Thoracic aorta (tissue), 2 donors: ENCODE measurements at regions not wholly inside any gene's neighbourhood (a gene's known extent, or its start where the extent isn't known, plus 50 kb on each side); places are given as distances from the start of the nearest gene placed in this dataset.

Source experiments
- ATAC-seq: fragments of 150-250 bp; one replicate; pipeline ENCODE4 v1.8.0; 2017; ENCODE audit warnings: low read depth; ENCODE audit not compliant: insufficient number of reproducible peaks, low FRiP score
- DNase-seq: peaks from one replicate; pipeline ENCODE4 v3.0.0-alpha.2; 2020; ENCODE audit warnings: low spot score
- H3K27ac ChIP-seq, 2 donors: fragments of 200-600 bp; sonication (generic); 1 replicate in 1 of 2; 2 replicates in 1 of 2; pipeline ENCODE4 v1.5.1; 2016; ENCODE audit warnings: mild to moderate bottlenecking in 2 of 2, moderate library complexity in 2 of 2
- H3K27me3 ChIP-seq: fragments of 200-600 bp; sonication (generic); replicated peaks from 2 replicates; pipeline ENCODE4 v1.6.0; 2016; ENCODE audit warnings: mild to moderate bottlenecking; ENCODE audit not compliant: insufficient read depth
- H3K36me3 ChIP-seq: fragments of 200-600 bp; sonication (generic); one replicate; pipeline ENCODE4 v1.5.1; 2016
- H3K4me1 ChIP-seq, 2 donors: fragments of 200-600 bp; sonication (generic); 1 replicate in 1 of 2; 2 replicates in 1 of 2; pipeline versions ENCODE4 v1.5.1 to v1.6.0; 2016; ENCODE audit warnings: low read depth in 2 of 2, mild to moderate bottlenecking in 1 of 2; ENCODE audit not compliant: control insufficient read depth in 1 of 2
- H3K4me3 ChIP-seq: fragments of 200-600 bp; sonication (generic); 2 replicates; pipeline ENCODE4 v1.5.1; 2016; ENCODE audit warnings: mild to moderate bottlenecking
- H3K9me3 ChIP-seq: fragments of 200-600 bp; sonication (generic); 2 replicates; pipeline ENCODE4 v1.5.1; 2016
- CTCF ChIP-seq: fragments of 200-600 bp; sonication (generic); IDR thresholded peaks from one replicate; pipeline ENCODE4 v1.5.1; 2019; ENCODE audit warnings: antibody characterized with exemption

GRCh38 chr10:35770817-35771355 is 128.8 kb upstream of the FZD8 start:
- no peak for ATAC-seq

GRCh38 chr10:35769795-35770194 is 127.7 kb upstream of the FZD8 start:
- Histone ChIP-seq H3K9me3 (no peaks in the 10 kb centered on the region), H3K4me3 (no peak overlapping the region), H3K36me3 (no peaks in the 10 kb centered on the region), H3K27ac (no peak overlapping the region), H3K4me1 (no peaks in the 10 kb centered on the region), H3K27me3 (no peaks in the 10 kb centered on the region)
- no peak for DNase-seq
- TF ChIP-seq CTCF, result no peak
- ATAC-seq, result no peak

More at GRCh38 chr10:35770817-35771355, 128.8 kb upstream of the FZD8 start:
- H3K36me3 ChIP-seq, result no peaks in the 10 kb centered on the region
- H3K27ac ChIP-seq, result no peak overlapping the region
- no peaks in the 10 kb centered on the region for H3K27me3 ChIP-seq
- no peak overlapping the region for H3K4me3 ChIP-seq
- no peak for DNase-seq
- TF ChIP-seq CTCF, result no peak
- no peaks in the 10 kb centered on the region for H3K4me1 ChIP-seq
- no peaks in the 10 kb centered on the region for H3K9me3 ChIP-seq

DNA sequence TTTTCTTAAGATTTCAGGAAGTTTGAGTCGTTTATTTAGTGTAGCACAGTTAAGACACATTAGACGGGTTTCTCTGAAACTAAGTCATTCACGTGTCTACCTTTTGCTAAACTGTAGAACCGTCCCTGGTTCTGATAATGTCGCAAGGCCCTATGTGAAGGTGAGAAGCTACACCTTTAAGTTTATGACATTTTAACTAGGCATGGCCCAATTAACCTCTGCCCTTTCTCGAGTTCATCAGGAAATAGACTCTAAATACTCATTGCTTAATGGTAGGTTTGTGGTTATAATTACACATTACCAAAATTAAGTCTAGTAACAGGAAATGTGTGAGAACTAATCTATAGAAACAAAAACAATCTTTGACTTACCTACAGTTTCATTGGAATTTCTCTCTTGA is 126.6 kb upstream of the FZD8 start:
- no peak for TF ChIP-seq CTCF
- no peak overlapping the region for H3K27ac ChIP-seq
- no peaks in the 10 kb centered on the region for H3K36me3 ChIP-seq
- ATAC-seq (no peak), DNase-seq (no peak)
- H3K9me3 ChIP-seq, result no peaks in the 10 kb centered on the region
- H3K4me3 ChIP-seq, result no peak overlapping the region
- H3K27me3 ChIP-seq, result no peaks in the 10 kb centered on the region
- no peaks in the 10 kb centered on the region for H3K4me1 ChIP-seq

- Histone ChIP-seq H3K27ac (no peak overlapping the region), H3K4me3 (no peak overlapping the region), H3K27me3 (no peaks in the 10 kb centered on the region), H3K36me3 (no peaks in the 10 kb centered on the region), H3K4me1 (no peaks in the 10 kb centered on the region), H3K9me3 (no peaks in the 10 kb centered on the region)
- DNase-seq (no peak), ATAC-seq (no peak)
- TF ChIP-seq CTCF, result no peak
These were observed 125.9 kb upstream of the FZD8 start for GRCh38 chr10:35768011-35768410.

DNA sequence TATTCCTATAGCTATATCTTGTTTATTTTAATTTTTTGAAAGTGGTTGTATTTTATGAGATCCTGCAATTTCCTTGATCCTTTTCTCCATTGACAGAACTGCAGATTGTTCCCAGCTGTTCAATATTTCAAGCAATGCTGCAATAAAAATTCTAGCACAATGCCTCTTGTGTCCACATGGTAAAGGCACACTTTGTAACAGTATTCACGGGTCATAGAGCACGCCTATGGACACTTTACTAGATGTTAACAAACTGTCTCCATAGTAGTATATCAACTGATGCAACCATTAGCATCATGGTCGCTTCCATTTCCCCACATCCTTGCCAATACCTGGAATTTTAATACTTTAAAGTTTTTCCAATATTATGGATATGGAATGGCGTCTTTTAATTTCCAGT is 123.9 kb upstream of the FZD8 start:
- no peaks in the 10 kb centered on the region for H3K4me1 ChIP-seq
- H3K36me3 ChIP-seq, result no peaks in the 10 kb centered on the region
- H3K4me3 ChIP-seq, result no peak overlapping the region
- no peaks in the 10 kb centered on the region for H3K9me3 ChIP-seq
- no peak for ATAC-seq
- no peaks in the 10 kb centered on the region for H3K27me3 ChIP-seq
- no peak for DNase-seq
- H3K27ac ChIP-seq, result no peak overlapping the region
- no peak for TF ChIP-seq CTCF
